Panc1 (cell line): ENCODE measurements at regions not wholly inside any gene's neighbourhood (a gene's known extent, or its start where the extent isn't known, plus 50 kb on each side); places are given as distances from the start of the nearest gene placed in this dataset.

Experiments
- ATAC-seq: fragments of 200-7000 bp; cut with Tn5 transposase; 2 replicates; pipeline ENCODE4 v1.9.1; 2020; ENCODE audit warnings: mild to moderate bottlenecking, moderate library complexity
- BruUV-seq: library from RNA; stranded (reverse); fragments of 400-500 nt; replicated peaks from 2 replicates; lab custom pipeline; 2021; lab: Mats Ljungman, UMichigan
- CTCF ChIA-PET: fragments of 300-600 bp; sonication (Branson Sonifier 250); formaldehyde crosslinking; loops from one replicate; lab custom pipeline; 2022; ENCODE audit warnings: antibody characterized with exemption; lab: Charles Lee
- POLR2A ChIA-PET: fragments of 300-600 bp; sonication (Branson Sonifier 250); formaldehyde crosslinking; loops from one replicate; lab custom pipeline; 2022; ENCODE audit warnings: antibody characterized with exemption; lab: Charles Lee
- DNase-seq: peaks from one replicate; pipeline ENCODE4 v3.0.0-alpha.2; 2010; ENCODE audit warnings: low read depth, low spot score
- H3K27ac ChIP-seq: 2 replicates; pipeline ENCODE4 v1.5.1; 2011; ENCODE audit warnings: mild to moderate bottlenecking, low read length, inconsistent platforms
- H3K27me3 ChIP-seq: fragments of 200-500 bp; sonication (Bioruptor generic); 2 replicates; pipeline ENCODE4 v1.6.0; 2014; ENCODE audit warnings: low read length, inconsistent platforms; ENCODE audit not compliant: control insufficient read depth, insufficient read depth
- H3K36me3 ChIP-seq: fragments of 200-500 bp; sonication (Bioruptor generic); 2 replicates; pipeline ENCODE4 v1.5.1; 2014; ENCODE audit warnings: inconsistent platforms, mild to moderate bottlenecking, low read length, moderate library complexity; ENCODE audit not compliant: control insufficient read depth, insufficient read depth
- H3K4me1 ChIP-seq: 2 replicates; pipeline ENCODE4 v1.5.1; 2011; ENCODE audit warnings: inconsistent platforms, mild to moderate bottlenecking, low read length, moderate library complexity; ENCODE audit not compliant: control insufficient read depth, insufficient read depth
- H3K4me3 ChIP-seq, 2 experiments: 2 replicates each; pipeline ENCODE4 v1.5.1; 2011 to 2012; ENCODE audit warnings: low read depth in 2 of 2, low read length in 2 of 2, mild to moderate bottlenecking in 2 of 2, inconsistent platforms in 1 of 2, moderate library complexity in 1 of 2
- H3K9me3 ChIP-seq: fragments of 200-500 bp; sonication (Bioruptor generic); 2 replicates; pipeline ENCODE4 v1.5.1; 2014; ENCODE audit warnings: low read depth, mild to moderate bottlenecking, inconsistent platforms, low read length, moderate library complexity; ENCODE audit not compliant: control insufficient read depth, insufficient read depth
- POLR2AphosphoS5 ChIP-seq: IDR thresholded peaks from 2 replicates; pipeline ENCODE4 v1.6.1; 2012; ENCODE audit warnings: mild to moderate bottlenecking, low read depth, low read length, moderate library complexity
- SIN3A ChIP-seq: IDR thresholded peaks from 2 replicates; pipeline ENCODE4 v1.6.1; 2012; ENCODE audit warnings: low read depth, mild to moderate bottlenecking, low read length, moderate library complexity, borderline replicate concordance; ENCODE audit not compliant: insufficient read depth
- TCF7L2 ChIP-seq: IDR thresholded peaks from 2 replicates; pipeline ENCODE4 v1.6.1; 2011; ENCODE audit warnings: mild to moderate bottlenecking, low read depth, low read length, inconsistent platforms
- in situ Hi-C: cut with HindIII; loops from 2 replicates; pipeline ENCODE4 v1.10.0; 2016; ENCODE audit warnings: low sequenced_read_pairs, low pct_unique_long_range_greater_than_20kb
- intact Hi-C: fragments of 100-400 bp; cut with micrococcal nuclease; formaldehyde crosslinking; loops from one replicate; pipeline ENCODE4 v1.10.0; 2022; ENCODE audit not compliant: unreplicated experiment
- TF ChIP-seq, protein P1 (sequence below): fragments of 450-650 bp; IDR thresholded peaks from 2 replicates; pipeline ENCODE4 v1.5.1; 2017; ENCODE audit warnings: mild to moderate bottlenecking
- TF ChIP-seq, protein P2 (sequence below), 2 experiments: IDR thresholded peaks; 2 replicates each; pipeline ENCODE4 v1.6.1; 2011 to 2012; ENCODE audit warnings: low read depth in 2 of 2, control low read depth in 1 of 2, low read length in 1 of 2, mild to moderate bottlenecking in 1 of 2, moderate library complexity in 1 of 2; ENCODE audit not compliant: insufficient read depth in 1 of 2

DNA sequence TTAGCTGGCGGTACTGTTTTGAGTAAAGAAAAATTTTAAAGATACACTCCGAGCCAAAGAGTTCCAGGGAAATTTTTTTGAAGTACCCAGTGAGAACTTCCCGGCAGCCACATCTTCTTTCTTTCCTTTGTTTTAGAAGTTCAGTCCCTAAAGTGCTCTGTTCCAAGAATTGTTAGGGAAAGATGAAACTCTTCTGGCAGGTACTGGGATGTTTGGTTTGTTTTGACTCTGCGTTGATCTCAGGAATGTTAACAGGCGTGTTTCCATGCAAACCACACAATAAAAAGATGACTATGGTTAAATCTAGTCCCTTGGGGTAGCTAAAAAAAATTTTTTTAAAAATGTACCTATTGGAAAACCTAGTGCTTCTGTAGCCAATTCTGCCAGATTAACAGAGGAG is 224.7 kb upstream of the PHYHIPL start:
- Histone ChIP-seq H3K4me1 (no peaks in the 10 kb centered on the region), H3K4me3 (no peak overlapping the region), H3K36me3 (no peaks in the 10 kb centered on the region), H3K27me3 (no peaks in the 10 kb centered on the region), H3K9me3 (no peaks in the 10 kb centered on the region), H3K27ac (no peak overlapping the region)
- TF ChIP-seq, protein P1, sequence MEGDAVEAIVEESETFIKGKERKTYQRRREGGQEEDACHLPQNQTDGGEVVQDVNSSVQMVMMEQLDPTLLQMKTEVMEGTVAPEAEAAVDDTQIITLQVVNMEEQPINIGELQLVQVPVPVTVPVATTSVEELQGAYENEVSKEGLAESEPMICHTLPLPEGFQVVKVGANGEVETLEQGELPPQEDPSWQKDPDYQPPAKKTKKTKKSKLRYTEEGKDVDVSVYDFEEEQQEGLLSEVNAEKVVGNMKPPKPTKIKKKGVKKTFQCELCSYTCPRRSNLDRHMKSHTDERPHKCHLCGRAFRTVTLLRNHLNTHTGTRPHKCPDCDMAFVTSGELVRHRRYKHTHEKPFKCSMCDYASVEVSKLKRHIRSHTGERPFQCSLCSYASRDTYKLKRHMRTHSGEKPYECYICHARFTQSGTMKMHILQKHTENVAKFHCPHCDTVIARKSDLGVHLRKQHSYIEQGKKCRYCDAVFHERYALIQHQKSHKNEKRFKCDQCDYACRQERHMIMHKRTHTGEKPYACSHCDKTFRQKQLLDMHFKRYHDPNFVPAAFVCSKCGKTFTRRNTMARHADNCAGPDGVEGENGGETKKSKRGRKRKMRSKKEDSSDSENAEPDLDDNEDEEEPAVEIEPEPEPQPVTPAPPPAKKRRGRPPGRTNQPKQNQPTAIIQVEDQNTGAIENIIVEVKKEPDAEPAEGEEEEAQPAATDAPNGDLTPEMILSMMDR: no peak
- no peak for TF ChIP-seq POLR2AphosphoS5
- TF ChIP-seq, protein P2, sequence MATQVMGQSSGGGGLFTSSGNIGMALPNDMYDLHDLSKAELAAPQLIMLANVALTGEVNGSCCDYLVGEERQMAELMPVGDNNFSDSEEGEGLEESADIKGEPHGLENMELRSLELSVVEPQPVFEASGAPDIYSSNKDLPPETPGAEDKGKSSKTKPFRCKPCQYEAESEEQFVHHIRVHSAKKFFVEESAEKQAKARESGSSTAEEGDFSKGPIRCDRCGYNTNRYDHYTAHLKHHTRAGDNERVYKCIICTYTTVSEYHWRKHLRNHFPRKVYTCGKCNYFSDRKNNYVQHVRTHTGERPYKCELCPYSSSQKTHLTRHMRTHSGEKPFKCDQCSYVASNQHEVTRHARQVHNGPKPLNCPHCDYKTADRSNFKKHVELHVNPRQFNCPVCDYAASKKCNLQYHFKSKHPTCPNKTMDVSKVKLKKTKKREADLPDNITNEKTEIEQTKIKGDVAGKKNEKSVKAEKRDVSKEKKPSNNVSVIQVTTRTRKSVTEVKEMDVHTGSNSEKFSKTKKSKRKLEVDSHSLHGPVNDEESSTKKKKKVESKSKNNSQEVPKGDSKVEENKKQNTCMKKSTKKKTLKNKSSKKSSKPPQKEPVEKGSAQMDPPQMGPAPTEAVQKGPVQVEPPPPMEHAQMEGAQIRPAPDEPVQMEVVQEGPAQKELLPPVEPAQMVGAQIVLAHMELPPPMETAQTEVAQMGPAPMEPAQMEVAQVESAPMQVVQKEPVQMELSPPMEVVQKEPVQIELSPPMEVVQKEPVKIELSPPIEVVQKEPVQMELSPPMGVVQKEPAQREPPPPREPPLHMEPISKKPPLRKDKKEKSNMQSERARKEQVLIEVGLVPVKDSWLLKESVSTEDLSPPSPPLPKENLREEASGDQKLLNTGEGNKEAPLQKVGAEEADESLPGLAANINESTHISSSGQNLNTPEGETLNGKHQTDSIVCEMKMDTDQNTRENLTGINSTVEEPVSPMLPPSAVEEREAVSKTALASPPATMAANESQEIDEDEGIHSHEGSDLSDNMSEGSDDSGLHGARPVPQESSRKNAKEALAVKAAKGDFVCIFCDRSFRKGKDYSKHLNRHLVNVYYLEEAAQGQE (IDR thresholded peaks at IDR 0.05; ENCODE audit: insufficient read depth in 1 of 2, low read depth in 2 of 2, low read length in 1 of 2): no peak
- TF ChIP-seq SIN3A: no peak
- no peak for TF ChIP-seq TCF7L2
- in situ Hi-C loops: no loop called here
- ATAC-seq: no peak
- BruUV-seq: no TSS peak
- CTCF ChIA-PET: interaction anchor here (0.9 to 1.1 kb wide), 3 partner anchors 175 to 1257 kb away, joined by 3 to 4 read pairs (median 3); no protein-coding TSS in a partner anchor
- no peak for DNase-seq
- POLR2A ChIA-PET: no interaction called here
- intact Hi-C loops: loop anchor here (2.0 to 5.0 kb wide), 4 partner anchors 169 to 671 kb away; no protein-coding TSS in a partner anchor

DNA sequence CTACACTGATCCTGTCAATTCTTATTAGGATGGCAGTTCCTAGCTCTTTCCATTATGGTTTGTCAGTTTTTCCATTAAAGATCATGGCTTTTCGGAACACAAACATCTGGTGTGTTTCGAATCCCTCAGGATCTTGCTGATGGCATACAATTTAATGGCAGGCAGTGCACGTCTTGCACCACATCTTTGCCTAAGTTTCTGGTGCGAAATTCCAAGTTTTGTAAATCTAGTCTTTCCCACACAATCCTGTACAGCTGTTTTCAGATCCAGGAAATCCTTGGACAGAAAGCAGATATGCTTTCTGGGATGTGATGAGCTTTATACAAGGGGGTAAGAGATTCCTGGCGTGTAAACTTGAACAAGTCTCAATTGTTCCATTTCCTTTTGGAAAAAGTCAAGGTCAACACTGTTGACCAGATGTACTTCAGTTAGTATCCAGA is 224.3 kb upstream of the PHYHIPL start:
- intact Hi-C loops (loop anchor here (2.0 to 5.0 kb wide), 4 partner anchors 170 to 671 kb away; no protein-coding TSS in a partner anchor), in situ Hi-C loops (no loop called here)
- no peak overlapping the region for H3K4me3 ChIP-seq
- ChIA-PET POLR2A (no interaction called here), CTCF (interaction anchor here (0.9 to 1.1 kb wide), 3 partner anchors 175 to 1256 kb away, joined by 3 to 4 read pairs (median 3); no protein-coding TSS in a partner anchor)
- ATAC-seq: no peak
- H3K4me1 ChIP-seq: no peaks in the 10 kb centered on the region
- no peak for DNase-seq
- H3K27me3 ChIP-seq: no peaks in the 10 kb centered on the region
- TF ChIP-seq, protein P1: no peak
- no TSS peak for BruUV-seq
- H3K27ac ChIP-seq: no peak overlapping the region
- no peaks in the 10 kb centered on the region for H3K36me3 ChIP-seq
- H3K9me3 ChIP-seq: no peaks in the 10 kb centered on the region
